GM10266 (cell line): ENCODE measurements at regions not wholly inside any gene's neighbourhood (a gene's known extent, or its start where the extent isn't known, plus 50 kb on each side); places are given as distances from the start of the nearest gene placed in this dataset.

Experiments
- DNase-seq: peaks from one replicate; pipeline ENCODE4 v3.0.0; 2012; ENCODE audit errors: extremely low spot score
- TF ChIP-seq, protein P1 (sequence below): IDR thresholded peaks from 2 replicates; pipeline ENCODE4 v1.5.1; 2012; ENCODE audit warnings: mild to moderate bottlenecking, low read depth; ENCODE audit not compliant: control insufficient read depth, insufficient read depth; ENCODE audit errors: missing control alignments

- no peak for DNase-seq
- TF ChIP-seq, protein P1, sequence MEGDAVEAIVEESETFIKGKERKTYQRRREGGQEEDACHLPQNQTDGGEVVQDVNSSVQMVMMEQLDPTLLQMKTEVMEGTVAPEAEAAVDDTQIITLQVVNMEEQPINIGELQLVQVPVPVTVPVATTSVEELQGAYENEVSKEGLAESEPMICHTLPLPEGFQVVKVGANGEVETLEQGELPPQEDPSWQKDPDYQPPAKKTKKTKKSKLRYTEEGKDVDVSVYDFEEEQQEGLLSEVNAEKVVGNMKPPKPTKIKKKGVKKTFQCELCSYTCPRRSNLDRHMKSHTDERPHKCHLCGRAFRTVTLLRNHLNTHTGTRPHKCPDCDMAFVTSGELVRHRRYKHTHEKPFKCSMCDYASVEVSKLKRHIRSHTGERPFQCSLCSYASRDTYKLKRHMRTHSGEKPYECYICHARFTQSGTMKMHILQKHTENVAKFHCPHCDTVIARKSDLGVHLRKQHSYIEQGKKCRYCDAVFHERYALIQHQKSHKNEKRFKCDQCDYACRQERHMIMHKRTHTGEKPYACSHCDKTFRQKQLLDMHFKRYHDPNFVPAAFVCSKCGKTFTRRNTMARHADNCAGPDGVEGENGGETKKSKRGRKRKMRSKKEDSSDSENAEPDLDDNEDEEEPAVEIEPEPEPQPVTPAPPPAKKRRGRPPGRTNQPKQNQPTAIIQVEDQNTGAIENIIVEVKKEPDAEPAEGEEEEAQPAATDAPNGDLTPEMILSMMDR, result no peak
Observed at GRCh38 chr1:95733671-95734070, 499.7 kb downstream of the RWDD3 start.

GRCh38 chr1:95734560-95734959 is 500.6 kb downstream of the RWDD3 start:
- TF ChIP-seq, protein P1, result no peak

GRCh38 chr1:95742591-95743089 is 508.6 kb downstream of the RWDD3 start:
- no peak for DNase-seq
- TF ChIP-seq, protein P1, result no peak

More at GRCh38 chr1:95734560-95734959, 500.6 kb downstream of the RWDD3 start:
- DNase-seq, result no peak

DNA sequence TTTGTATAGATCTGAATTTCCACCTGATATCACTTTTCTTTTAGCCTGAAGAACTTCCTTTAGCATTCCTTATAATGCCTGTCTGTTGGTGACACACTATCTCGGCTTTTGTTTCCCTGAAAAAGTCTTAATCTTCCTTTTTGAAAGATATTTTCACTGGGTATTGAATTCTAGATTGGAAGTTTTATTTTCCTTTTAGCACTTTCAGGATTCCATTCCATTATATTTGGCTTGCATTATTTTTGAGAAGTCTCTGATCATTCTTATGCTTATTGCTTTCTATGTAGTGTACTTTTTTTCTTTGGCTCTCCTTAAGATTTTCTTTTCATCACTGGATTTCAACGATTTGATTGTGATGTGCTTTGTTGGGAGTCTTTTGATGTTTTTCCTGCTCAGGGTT is 510.7 kb downstream of the RWDD3 start:
- DNase-seq, result no peak
- TF ChIP-seq, protein P1, result no peak

- no peak for DNase-seq
- TF ChIP-seq, protein P1, result no peak
Observed at GRCh38 chr1:95752515-95753381, 518.7 kb downstream of the RWDD3 start.

DNA sequence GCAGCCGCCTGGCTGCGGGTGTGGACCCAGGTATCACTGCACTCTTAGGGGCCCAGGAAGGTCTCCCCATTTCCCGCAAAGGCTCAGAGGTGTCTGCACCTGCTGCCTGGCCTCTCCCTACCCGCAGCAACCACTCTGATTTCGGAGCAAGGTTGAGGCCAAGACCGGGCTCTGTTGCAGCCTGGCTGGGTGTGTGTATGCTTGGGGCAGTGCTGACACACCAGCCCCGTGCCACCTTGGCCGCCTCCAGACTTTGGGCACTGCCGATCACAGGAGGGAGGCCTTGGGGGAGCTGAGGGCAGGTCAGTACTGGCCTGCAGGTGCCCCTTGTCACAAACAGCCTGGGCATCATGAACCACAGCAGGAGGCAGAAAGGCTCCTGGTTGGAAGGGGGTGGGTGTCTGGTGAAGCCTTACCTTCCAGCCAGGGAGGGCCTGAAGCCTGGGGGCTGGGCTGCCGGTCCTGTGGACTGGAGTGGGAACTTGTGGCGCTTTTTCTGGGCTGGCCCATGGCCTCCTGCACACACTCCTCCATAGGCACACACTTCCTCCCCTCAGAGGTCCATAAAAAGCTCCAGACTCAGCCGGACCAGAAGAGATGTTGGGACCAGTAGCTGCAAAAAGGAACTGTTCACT is 519.5 kb downstream of the RWDD3 start:
- TF ChIP-seq, protein P1, result no peak
- no peak for DNase-seq

- DNase-seq, result no peak
- TF ChIP-seq, protein P1, result no peak
Observed at GRCh38 chr1:95754412-95754811, 520.4 kb downstream of the RWDD3 start.
